ENCODE measurements at regions not wholly inside any gene's neighbourhood (a gene's known extent, or its start where the extent isn't known, plus 50 kb on each side); places are given as distances from the start of the nearest gene placed in this dataset.

DNA sequence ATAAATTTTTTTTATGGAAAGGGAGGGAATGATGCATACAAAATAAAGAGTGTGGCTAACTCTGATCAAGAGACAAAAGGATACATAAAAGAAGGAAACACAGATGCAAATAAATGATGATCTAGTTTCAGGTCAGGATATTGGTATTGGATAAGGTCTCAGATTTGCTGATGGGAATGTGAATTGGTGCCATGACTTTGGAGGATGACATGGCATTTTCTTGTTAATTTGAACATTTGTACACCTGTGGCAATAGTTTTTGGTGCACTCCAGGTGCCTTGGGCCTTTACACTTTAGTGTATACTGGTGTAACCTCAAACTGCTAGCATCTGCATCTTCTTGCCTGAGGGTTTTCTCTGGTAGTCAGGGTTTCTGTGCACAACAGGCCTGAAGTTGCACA is 279.3 kb downstream of the TMEM121 start (continued):
- TF ChIP-seq, protein P1, sequence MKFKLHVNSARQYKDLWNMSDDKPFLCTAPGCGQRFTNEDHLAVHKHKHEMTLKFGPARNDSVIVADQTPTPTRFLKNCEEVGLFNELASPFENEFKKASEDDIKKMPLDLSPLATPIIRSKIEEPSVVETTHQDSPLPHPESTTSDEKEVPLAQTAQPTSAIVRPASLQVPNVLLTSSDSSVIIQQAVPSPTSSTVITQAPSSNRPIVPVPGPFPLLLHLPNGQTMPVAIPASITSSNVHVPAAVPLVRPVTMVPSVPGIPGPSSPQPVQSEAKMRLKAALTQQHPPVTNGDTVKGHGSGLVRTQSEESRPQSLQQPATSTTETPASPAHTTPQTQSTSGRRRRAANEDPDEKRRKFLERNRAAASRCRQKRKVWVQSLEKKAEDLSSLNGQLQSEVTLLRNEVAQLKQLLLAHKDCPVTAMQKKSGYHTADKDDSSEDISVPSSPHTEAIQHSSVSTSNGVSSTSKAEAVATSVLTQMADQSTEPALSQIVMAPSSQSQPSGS (IDR thresholded peaks at IDR 0.05; ENCODE audit: low read length): no peak

All from H1 (cell line).